ENCODE measurements at regions not wholly inside any gene's neighbourhood (a gene's known extent, or its start where the extent isn't known, plus 50 kb on each side); places are given as distances from the start of the nearest gene placed in this dataset.
"Not testable (repeated sequence)": the region's sequence is repeated elsewhere in the genome, so short reads cannot be mapped to it uniquely, and the experiment has no call there.

DNA sequence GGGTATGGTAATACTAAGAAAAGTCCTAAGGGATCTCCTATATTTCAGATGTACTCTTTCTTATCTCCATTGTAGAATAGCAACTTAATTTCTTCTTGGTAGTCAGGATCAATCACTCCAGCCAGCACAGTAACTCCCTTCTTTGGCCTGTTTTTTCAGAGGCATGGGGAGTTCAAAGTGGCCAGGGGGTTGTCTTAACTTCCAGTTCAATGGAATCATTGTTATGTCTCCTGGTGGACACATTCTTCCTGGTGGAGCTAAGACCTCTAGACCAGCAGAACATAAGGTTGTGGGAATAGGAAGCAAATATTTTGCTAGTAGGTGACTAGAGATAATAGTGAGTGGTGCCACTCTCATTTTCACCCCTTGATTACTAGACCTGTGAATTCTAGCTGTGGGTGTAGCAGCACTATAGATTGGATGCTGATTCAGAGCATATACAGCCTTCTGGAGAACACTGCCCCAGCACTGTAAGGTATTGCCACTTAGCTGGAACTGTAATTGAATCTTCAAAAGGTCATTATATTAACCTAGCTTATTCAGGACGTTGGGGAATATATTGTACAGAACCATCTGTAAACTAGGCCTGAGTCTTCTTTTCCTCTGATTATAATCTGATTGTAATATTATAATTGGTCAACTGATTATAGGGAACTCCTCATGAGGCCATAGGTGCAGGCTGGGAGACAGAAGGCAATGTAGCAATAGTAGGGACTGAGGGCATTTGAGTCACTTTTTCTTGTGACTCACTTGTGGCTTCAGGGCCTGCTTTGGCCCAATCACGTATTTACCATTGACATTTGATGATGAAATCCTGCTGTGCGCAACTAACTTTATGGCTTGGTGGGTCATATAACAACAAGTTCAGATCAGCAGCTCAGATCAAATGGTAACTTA lies 60.2 kb upstream of the ATP2B1 start:
- no peak overlapping the region for H3K27ac ChIP-seq

DNA sequence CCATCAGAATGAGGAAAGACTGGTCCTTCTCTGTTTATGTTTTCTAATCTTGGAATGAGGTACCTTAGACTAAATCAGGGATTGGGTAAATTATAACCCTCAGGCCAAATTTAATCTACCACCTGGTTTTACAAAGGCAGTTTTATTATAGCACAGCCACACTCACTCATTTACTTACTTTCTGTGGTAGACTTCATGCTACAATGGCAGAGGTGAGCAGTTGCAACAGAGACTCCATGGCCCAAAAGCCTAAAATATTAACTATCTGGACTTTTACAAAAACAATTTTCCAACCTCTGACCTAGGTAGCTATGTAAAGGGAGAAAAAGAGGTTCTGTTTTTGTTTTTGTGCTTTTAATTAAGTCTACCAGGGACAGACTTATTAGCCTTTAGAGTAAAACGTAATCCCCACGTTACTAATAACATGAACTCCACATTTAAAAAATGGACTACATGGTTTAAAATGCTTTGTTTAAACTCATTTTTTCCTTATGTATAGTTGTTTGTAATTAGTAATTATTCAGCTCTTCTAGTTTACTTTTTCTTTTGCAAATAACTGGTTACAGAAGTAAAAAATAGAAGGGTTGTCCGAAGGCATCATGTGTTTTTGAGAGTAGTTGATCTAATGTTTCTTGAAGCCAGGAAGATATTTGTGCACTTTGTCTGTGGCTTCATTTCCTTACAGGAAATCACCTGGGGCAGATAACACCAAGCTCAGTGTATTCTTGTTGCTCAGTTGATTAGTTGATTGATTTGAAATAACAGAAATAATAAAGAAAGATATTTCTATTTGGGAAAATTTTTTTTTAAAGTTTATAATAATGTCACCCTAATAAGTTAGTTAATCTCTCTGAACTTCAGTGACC lies 57.6 kb upstream of the ATP2B1 start:
- DNase-seq (ENCODE audit: low read depth, low spot score): no peak
- H3K27ac ChIP-seq: no peak overlapping the region
- TF ChIP-seq EZH2 (IDR thresholded peaks at IDR 0.05) (no peak), POLR2AphosphoS5 (IDR thresholded peaks at IDR 0.05; ENCODE audit: borderline replicate concordance, low read depth, low read length) (no peak), FOXP2 (optimal IDR thresholded peaks at IDR 0.05; ENCODE audit: control extremely low read depth, extremely low read length, insufficient read depth) (no peak)

More for the DNA sequence above, 60.2 kb upstream of the ATP2B1 start:
- Histone ChIP-seq H3K36me3 (ENCODE audit: insufficient read depth, low read length) (no peaks in the 10 kb centered on the region), H3K9me3 (ENCODE audit: low read depth, low read length) (no peaks in the 10 kb centered on the region), H3K4me3 (no peak overlapping the region), H3K9ac (ENCODE audit: insufficient read length) (no peak overlapping the region)
- no peak for TF ChIP-seq POLR2AphosphoS5 (IDR thresholded peaks at IDR 0.05; ENCODE audit: borderline replicate concordance, low read depth, low read length)
- no peak for TF ChIP-seq FOXP2 (optimal IDR thresholded peaks at IDR 0.05; ENCODE audit: control extremely low read depth, extremely low read length, insufficient read depth)
- no peak for TF ChIP-seq EZH2 (IDR thresholded peaks at IDR 0.05)
- no peak for DNase-seq (ENCODE audit: low read depth, low spot score)

DNA sequence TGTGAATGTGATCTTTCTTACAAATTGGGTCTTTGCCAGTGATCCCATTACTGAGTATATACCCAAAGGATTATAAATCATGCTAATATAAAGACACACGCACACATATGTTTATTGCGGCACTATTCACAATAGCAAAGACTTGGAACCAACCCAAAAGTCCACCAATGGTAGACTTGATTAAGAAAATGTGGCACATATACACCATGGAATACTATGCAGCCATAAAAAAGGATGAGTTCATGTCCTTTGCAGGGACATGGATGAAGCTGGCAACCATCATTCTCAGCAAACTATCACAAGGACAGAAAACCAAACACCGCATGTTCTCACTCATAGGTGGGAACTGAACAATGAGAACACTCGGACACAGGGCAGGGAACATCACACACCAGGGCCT lies 55.5 kb upstream of the ATP2B1 start:
- not testable (repeated sequence) for H3K9ac ChIP-seq (ENCODE audit: insufficient read length); H3K4me3 ChIP-seq; DNase-seq (ENCODE audit: low read depth, low spot score); H3K9me3 ChIP-seq (ENCODE audit: low read depth, low read length); H3K36me3 ChIP-seq (ENCODE audit: insufficient read depth, low read length); H3K27ac ChIP-seq

More for the DNA sequence above, 57.6 kb upstream of the ATP2B1 start:
- H3K9ac ChIP-seq (ENCODE audit: insufficient read length): no peak overlapping the region
- no peaks in the 10 kb centered on the region for H3K9me3 ChIP-seq (ENCODE audit: low read depth, low read length)
- H3K36me3 ChIP-seq (ENCODE audit: insufficient read depth, low read length): no peaks in the 10 kb centered on the region
- no peak overlapping the region for H3K4me3 ChIP-seq

GRCh38 chr12:89762498-89763170 lies 54.0 kb upstream of the ATP2B1 start:
- H3K9ac ChIP-seq (ENCODE audit: insufficient read length): no peak overlapping the region
- TF ChIP-seq POLR2AphosphoS5 (IDR thresholded peaks at IDR 0.05; ENCODE audit: borderline replicate concordance, low read depth, low read length): no peak
- no peak for TF ChIP-seq EZH2 (IDR thresholded peaks at IDR 0.05)
- no peak for TF ChIP-seq FOXP2 (optimal IDR thresholded peaks at IDR 0.05; ENCODE audit: control extremely low read depth, extremely low read length, insufficient read depth)

DNA sequence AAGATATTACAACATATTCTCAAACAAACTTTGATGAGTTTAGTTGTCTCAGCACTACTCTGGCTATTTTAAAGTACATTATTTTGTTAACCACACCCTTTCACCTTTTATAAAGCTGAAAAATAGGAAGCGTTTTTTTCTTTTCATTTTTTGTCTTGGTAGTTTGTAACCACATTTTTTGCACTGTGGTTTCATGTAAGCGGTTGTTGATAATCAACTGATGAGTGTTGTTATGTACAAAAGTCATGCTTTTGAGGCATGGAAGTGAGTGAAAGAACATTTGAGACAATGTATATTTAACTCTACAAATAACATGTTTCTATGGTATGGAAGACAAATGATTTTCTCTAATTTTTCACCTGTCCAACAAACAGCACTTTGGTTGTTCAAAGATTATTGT lies 52.1 kb upstream of the ATP2B1 start:
- Histone ChIP-seq H3K9ac (ENCODE audit: insufficient read length) (no peak overlapping the region), H3K9me3 (ENCODE audit: low read depth, low read length) (no peaks in the 10 kb centered on the region), H3K27ac (no peak overlapping the region), H3K4me3 (no peak overlapping the region), H3K36me3 (ENCODE audit: insufficient read depth, low read length) (no peaks in the 10 kb centered on the region)
- DNase-seq (ENCODE audit: low read depth, low spot score): no peak
- TF ChIP-seq EZH2 (IDR thresholded peaks at IDR 0.05) (no peak), FOXP2 (optimal IDR thresholded peaks at IDR 0.05; ENCODE audit: control extremely low read depth, extremely low read length, insufficient read depth) (no peak), POLR2AphosphoS5 (IDR thresholded peaks at IDR 0.05; ENCODE audit: borderline replicate concordance, low read depth, low read length) (no peak)

More at GRCh38 chr12:89762498-89763170, 54.0 kb upstream of the ATP2B1 start:
- Histone ChIP-seq H3K27ac (no peak overlapping the region), H3K4me3 (no peak overlapping the region), H3K36me3 (ENCODE audit: insufficient read depth, low read length) (no peaks in the 10 kb centered on the region), H3K9me3 (ENCODE audit: low read depth, low read length) (no peaks in the 10 kb centered on the region)
- no peak for DNase-seq (ENCODE audit: low read depth, low spot score)
